Activated T-cell treated with anti-CD3 and anti-CD28 coated beads for 1 hour (primary cell): ENCODE measurements at regions not wholly inside any gene's neighbourhood (a gene's known extent, or its start where the extent isn't known, plus 50 kb on each side); places are given as distances from the start of the nearest gene placed in this dataset.

Experiments
- DNase-seq: peaks from one replicate; pipeline ENCODE4 v3.0.0-alpha.2; 2020; ENCODE audit warnings: low read depth

DNA sequence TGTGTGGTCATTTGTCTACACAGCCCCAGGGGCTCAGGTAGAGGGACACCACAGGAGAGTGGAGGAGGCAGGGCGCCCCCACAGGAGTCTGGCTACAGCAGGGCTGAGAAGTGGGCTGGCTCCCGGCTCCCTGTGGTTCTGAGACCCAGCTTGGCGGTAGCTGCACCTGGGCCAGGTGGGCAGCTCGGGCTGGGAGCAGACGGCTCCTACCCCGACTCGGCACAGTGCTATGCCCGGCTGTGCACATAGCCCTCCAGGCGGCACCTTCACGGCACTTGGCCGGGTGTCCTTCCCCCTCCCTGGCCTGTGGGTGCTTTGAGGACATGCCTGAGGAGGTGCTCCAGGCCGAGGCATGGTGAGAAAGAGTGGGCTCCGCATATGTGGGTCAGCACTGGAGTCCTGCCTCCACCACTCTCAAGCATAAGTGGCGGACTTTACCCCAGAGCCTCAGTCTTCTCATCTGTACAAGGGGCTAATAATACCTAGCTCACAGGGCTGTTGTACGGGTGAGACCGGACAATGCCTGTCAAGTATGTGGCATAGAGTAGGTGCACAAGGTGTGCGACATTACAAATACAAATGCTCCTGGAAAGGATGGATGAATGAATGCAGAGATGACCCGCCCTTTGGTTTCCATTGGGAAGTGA is 50.1 kb upstream of the JPH3 start:
- no peak for DNase-seq

DNA sequence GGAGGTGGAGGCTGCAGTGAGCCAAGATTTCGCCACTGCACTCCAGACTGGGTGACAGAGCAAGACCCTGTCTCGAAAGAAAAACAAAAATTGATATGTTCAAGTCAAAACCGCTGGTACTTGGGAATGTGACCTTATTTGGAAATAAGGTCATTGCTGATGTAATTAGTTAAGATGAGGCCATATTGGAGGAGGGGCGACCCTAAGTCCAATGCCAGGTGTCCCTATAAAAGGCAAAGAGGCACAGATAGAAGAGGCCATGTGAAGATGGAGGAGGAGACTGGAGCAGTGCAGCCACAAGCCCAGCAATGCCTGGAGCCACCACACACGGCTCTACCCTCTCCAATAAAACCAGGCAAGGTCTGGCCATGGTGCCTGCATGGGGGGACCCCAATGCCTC is 50.8 kb upstream of the JPH3 start:
- DNase-seq, result no peak

DNA sequence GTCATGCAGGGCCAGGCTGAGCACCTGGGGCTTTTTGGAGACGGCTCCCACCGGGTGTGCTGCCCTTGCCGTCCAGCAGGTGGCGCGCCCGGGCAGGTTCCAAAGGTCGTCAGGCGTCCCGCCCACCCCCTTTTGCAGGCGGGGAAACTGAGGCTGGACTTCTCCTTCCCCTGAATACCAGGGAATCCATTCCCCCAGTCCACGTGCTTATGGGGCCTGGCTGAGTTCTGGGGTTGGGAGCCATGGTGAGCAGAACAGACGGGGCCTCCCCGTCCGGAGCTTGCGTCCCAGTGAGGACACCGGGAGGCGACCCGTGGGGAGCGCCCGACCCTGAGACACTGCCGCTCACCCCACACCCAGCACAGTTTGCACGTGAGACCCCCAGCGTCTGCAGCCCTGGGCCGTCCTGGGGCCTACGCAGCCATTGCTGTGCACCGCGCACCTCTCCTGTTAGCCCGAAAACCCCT is 51.8 kb upstream of the JPH3 start:
- DNase-seq, result peak; percentile 57

DNA sequence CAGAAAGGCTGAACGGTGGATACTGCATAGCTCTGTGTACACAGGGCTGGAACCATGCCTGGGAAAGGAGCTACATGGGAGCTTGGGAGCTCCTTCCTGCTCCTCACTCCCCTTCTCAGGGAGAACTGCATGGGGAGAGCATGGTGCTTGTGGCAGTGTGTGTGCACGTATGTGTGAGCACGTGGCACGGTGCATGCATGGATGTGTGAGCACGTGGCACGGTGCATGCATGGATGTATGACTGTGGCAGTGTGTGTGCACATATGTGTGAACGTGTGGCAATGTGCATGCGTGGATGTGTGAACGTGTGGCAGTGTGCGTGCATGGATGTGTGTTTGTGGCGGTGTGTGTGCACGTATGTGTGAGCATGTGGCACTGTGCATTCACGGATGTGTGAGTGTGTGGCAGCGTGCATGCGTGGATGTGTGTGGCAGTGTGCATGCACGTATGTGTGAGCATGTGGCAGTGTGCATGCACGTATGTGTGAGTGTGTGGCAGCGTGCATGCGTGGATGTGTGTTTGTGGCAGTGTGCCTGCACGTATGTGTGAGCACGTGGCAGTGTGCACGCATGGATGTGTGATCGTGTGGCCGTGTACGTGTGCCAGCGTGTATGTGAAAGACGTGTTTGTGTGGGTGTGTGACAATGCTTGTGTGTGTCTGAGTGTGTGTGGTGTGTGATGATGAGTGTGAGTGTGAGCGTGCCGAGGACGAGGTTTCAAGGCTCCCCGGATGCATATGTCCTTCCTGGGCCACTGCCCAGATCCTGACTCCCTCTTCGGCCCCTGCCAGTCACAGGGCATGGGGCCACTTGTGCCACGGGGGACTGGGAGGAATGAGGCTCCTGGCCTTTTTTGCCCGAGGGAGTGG is 52.4 kb upstream of the JPH3 start:
- no peak for DNase-seq

DNA sequence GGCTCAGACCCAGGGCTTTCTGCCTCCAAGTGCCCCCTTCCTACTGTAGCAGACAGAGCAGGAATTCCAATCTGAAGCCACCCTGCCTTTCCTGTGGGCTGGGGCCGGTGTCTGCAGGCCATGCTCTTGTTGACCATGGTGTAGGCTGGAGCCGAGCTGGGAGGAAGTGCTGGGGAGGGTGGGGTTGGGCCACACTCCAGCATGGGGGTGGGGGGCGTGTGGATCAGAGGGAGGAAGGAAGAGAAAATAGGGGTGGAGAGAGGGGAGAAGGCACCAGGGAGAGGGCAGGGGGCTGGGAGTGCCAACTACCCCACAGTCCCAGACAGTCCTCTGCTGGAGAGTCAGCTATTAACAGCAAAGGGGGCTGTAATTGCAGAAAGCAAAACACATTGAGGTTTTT is 54.3 kb upstream of the JPH3 start:
- no peak for DNase-seq

DNA sequence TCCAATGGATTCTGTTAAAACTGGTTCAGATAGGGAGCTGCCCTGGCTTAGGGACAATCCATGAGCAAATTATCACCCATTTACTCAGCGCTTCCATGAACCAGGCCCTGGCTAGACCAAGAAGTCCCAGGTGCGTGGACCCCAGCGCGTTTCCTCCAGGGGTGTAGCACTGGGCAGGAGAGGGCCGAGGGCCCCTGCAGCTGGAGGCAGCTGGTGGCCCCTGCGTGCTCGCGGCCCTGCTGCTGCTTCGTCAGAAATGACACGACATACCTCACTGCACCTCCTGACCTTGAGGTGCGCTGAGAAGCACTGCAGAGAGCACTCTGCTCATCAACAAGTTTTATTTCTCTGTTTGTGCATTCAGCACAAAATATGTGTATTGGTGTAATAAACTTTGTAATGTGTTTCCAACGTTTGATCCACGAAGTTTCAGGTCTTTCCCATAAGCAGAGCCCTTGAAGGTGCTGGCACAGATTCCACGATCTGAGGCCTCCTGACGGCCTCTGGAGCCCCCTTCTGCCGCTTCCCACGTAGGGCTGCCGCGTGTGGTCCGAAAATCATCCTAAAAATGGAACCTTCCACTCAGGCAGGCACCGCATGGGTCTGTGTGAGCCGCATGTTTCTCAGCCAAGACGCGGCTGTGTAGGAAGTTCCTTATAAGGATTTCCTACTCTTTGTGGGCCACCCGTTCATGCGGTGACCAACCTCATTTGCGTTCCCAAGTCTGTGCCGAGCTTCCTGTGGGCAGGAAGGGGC is 50.8 kb upstream of the ZCCHC14 start:
- no peak for DNase-seq

DNA sequence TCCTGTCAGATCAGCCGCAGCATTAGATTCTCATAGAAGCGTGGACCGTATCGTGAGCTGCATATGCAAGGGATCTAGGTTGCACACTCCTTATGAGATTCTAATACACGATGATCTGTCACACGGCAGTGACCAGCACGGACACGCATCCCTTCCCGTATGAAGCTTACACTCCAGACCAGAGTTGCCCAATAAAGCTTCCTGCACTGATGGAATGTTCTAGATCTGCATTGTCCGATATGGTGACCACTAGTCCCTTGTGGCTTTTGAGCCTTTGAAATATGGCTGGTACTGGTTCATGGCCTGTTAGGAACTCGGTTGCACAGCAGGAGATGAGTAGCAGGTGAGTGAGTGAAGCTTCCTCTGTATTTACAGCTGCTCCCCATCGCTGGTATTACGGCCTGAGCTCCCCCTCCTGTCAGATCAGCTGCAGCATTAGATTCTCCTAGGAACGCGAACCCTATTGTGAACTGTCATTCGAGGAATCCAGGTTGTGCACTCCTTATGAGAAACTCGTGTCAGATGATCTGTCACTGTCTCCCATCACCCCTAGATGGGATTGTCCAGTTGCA is 49.8 kb upstream of the ZCCHC14 start:
- no peak for DNase-seq
